Heart right ventricle (tissue), 16 donors: ENCODE measurements at regions not wholly inside any gene's neighbourhood (a gene's known extent, or its start where the extent isn't known, plus 50 kb on each side); places are given as distances from the start of the nearest gene placed in this dataset.
"Not testable (repeated sequence)": the region's sequence is repeated elsewhere in the genome, so short reads cannot be mapped to it uniquely, and the experiment has no call there.

Source experiments
- ATAC-seq, 8 donors: fragments of 200-7000 bp; cut with Tn5 transposase; one replicate each; pipeline ENCODE4 v1.9.1; 2020; ENCODE audit warnings: mild to moderate bottlenecking in 8 of 8, moderate library complexity in 8 of 8, moderate number of reproducible peaks in 1 of 8
- DNase-seq, 2 donors: peaks; one replicate each; pipeline ENCODE4 v3.0.0-alpha.2; 2020
- H3K27ac ChIP-seq, 10 donors: fragments of 200-600 bp; sonication (generic) in 2 of 10; one replicate each; pipeline versions ENCODE4 v1.5.0 to v1.8.0; 2020 to 2022; ENCODE audit warnings: mild to moderate bottlenecking in 3 of 10
- H3K27me3 ChIP-seq, 7 donors: fragments of 200-600 bp; one replicate each; pipeline ENCODE4 v1.8.0; 2021 to 2022; ENCODE audit warnings: mild to moderate bottlenecking in 2 of 7
- H3K36me3 ChIP-seq, 9 donors: fragments of 200-600 bp; sonication (generic) in 1 of 9; one replicate each; pipeline versions ENCODE4 v1.5.0 to v1.8.0; 2020 to 2022; ENCODE audit warnings: mild to moderate bottlenecking in 2 of 9
- H3K4me1 ChIP-seq, 9 donors: fragments of 200-600 bp; sonication (generic) in 1 of 9; one replicate each; pipeline versions ENCODE4 v1.5.0 to v1.8.0; 2020 to 2022; ENCODE audit warnings: mild to moderate bottlenecking in 4 of 9
- H3K4me3 ChIP-seq, 10 donors: fragments of 200-600 bp; sonication (generic) in 2 of 10; one replicate each; pipeline versions ENCODE4 v1.5.0 to v1.8.0; 2020 to 2022; ENCODE audit warnings: mild to moderate bottlenecking in 7 of 10, moderate library complexity in 2 of 10
- H3K9me3 ChIP-seq, 11 donors: fragments of 200-600 bp in 10 of 11; sonication (generic) in 2 of 11; one replicate each; pipeline versions ENCODE4 v1.5.0 to v1.8.0; 2013 to 2022; ENCODE audit warnings: mild to moderate bottlenecking in 2 of 11, control low read depth in 1 of 11, moderate library complexity in 1 of 11
- CTCF ChIP-seq, 9 donors: fragments of 200-600 bp; sonication (generic) in 2 of 9; IDR thresholded peaks; one replicate each; pipeline versions ENCODE4 v1.5.0 to v1.8.0; 2021 to 2022; ENCODE audit warnings: antibody characterized with exemption in 9 of 9, mild to moderate bottlenecking in 5 of 9, moderate library complexity in 1 of 9
- WGBS, 2 donors: extraction: QIAGEN DNeasy Blood & Tissue Kit; methylation state at CpG; one replicate each; pipeline ENCODE4 v1.1.7; 2013; ENCODE audit warnings: inconsistent platforms in 1 of 2; 5-methylcytosine and 5-hydroxymethylcytosine counted together
- intact Hi-C, 10 donors: fragments of 100-400 bp; cut with DNase I; formaldehyde crosslinking; loops; one replicate each; pipeline versions ENCODE4 v1.11.1 to v1.14.2; 2022
- donor health status: Arrhythmogenic right ventricular cardiomyopathy.
- donor health status: ischemic (EF 13 %, LVEDD 7.1; RV severe dilation, severe dysfunction).
- donor health status: healthy with polysubstance abuse.
- donor health status: DM: no; HTN: yes; CAD: no.
- donor health status: DM: no; HTN: no; CAD: no.
- donor health status: ischemic (EF 25% LVEDD 6.9; RV normal size, moderate dysfunction).
- donor health status: ischemic (EF 25% LVEDD 5.7; RV mildly dilated, moderate dysfunction).
- donor health status: healthy.
- donor health status: DM: yes; HTN: yes; CAD: no.
- donor health status: Ischemic cardiomyopathy.
- donor health status: ischemic (EF 35%, LVEDD 5.7; RV mildly dilated, moderate dysfunction).
- donor health status: nonischemic (EF 11% LVEDD 7.7; RV severe dilation, severe dysfunction).
- donor health status: DM: yes; HTN: yes; CAD: no.
- donor health status: PGD.
- donor health status: ischemic (EF 29% LVEDD 5.4; RV normal size, mild dysfunction).
- donor health status: nonischemic (EF 23%, LVEDD 6.1; RV moderate dilation, normal function).

- WGBS, 2 donors, result 53 to 64% methylated on average over 7 of the region's 7 CpGs
- H3K36me3 ChIP-seq, result no peaks in the 10 kb centered on the region
- H3K4me1 ChIP-seq, result no peaks in the 10 kb centered on the region
- no peaks in the 10 kb centered on the region for H3K27me3 ChIP-seq
- no peak overlapping the region for H3K4me3 ChIP-seq
- no peak for TF ChIP-seq CTCF (IDR thresholded peaks at IDR 0.05)
- no peak for ATAC-seq
- DNase-seq, result no peak
- intact Hi-C loops, result no loop called here
- H3K9me3 ChIP-seq, result no peaks in the 10 kb centered on the region
- H3K27ac ChIP-seq, result no peak overlapping the region
Measured at GRCh38 chr6:102742754-102743356, 1349.3 kb downstream of the GRIK2 start.

- H3K27ac ChIP-seq, result no peak overlapping the region
- no peak for ATAC-seq
- H3K4me3 ChIP-seq, result no peak overlapping the region
- WGBS, 2 donors, result 38 to 43% methylated on average over 4 of the region's 4 CpGs
- DNase-seq, result no peak
- no peaks in the 10 kb centered on the region for H3K4me1 ChIP-seq
- no peaks in the 10 kb centered on the region for H3K27me3 ChIP-seq
- TF ChIP-seq CTCF (IDR thresholded peaks at IDR 0.05), result no peak
- intact Hi-C loops, result no loop called here
- H3K9me3 ChIP-seq, result no peaks in the 10 kb centered on the region
- no peaks in the 10 kb centered on the region for H3K36me3 ChIP-seq
Measured at GRCh38 chr6:102742028-102742427, 1348.5 kb downstream of the GRIK2 start.

GRCh38 chr6:102736941-102737368 is 1343.4 kb downstream of the GRIK2 start:
- H3K27me3 ChIP-seq, result no peaks in the 10 kb centered on the region
- peaks cover 0 to 3% (median 0%) of the 10 kb centered on the region in 11 donors for H3K9me3 ChIP-seq
- DNase-seq, result no peak
- intact Hi-C loops, result no loop called here
- H3K4me1 ChIP-seq, result no peaks in the 10 kb centered on the region
- no peak overlapping the region for H3K27ac ChIP-seq
- no peaks in the 10 kb centered on the region for H3K36me3 ChIP-seq
- no peak overlapping the region for H3K4me3 ChIP-seq
- ATAC-seq, result no peak
- no peak for TF ChIP-seq CTCF (IDR thresholded peaks at IDR 0.05)
- WGBS, 2 donors, result 73% methylated on average over 2 of the region's 2 CpGs

- no peak for ATAC-seq
- intact Hi-C loops, result no loop called here
Measured at GRCh38 chr6:102732898-102733297, 1339.4 kb downstream of the GRIK2 start.

GRCh38 chr6:102722086-102722485 is 1328.6 kb downstream of the GRIK2 start:
- H3K27me3 ChIP-seq, H3K27ac ChIP-seq, H3K9me3 ChIP-seq, ATAC-seq, H3K4me1 ChIP-seq, DNase-seq, H3K4me3 ChIP-seq, intact Hi-C loops, H3K36me3 ChIP-seq: not testable (repeated sequence)
- WGBS, 2 donors, result 90 to 94% methylated on average over 24 of the region's 24 CpGs

More at GRCh38 chr6:102732898-102733297, 1339.4 kb downstream of the GRIK2 start:
- no peak overlapping the region for H3K4me3 ChIP-seq
- H3K36me3 ChIP-seq, result no peaks in the 10 kb centered on the region
- TF ChIP-seq CTCF (IDR thresholded peaks at IDR 0.05), result no peak
- H3K27me3 ChIP-seq, result no peaks in the 10 kb centered on the region
- H3K4me1 ChIP-seq, result no peaks in the 10 kb centered on the region
- WGBS, 2 donors, result 49 to 54% methylated on average over 3 of the region's 3 CpGs
- DNase-seq, result no peak
- H3K27ac ChIP-seq, result no peak overlapping the region
- peaks cover 0 to 23% (median 5%) of the 10 kb centered on the region in 11 donors for H3K9me3 ChIP-seq
